Liver (tissue), 8 donors: ENCODE measurements at regions not wholly inside any gene's neighbourhood (a gene's known extent, or its start where the extent isn't known, plus 50 kb on each side); places are given as distances from the start of the nearest gene placed in this dataset.

Experiments used
- DNase-seq: peaks from one replicate; pipeline ENCODE4 v3.0.0-alpha.2; 2017; ENCODE audit warnings: low spot score
- H3K27ac ChIP-seq, 2 donors: one replicate each; pipeline ENCODE4 v1.7.0; 2013; ENCODE audit warnings: inconsistent platforms in 2 of 2, low read length in 2 of 2, control low read depth in 1 of 2, low read depth in 1 of 2, mild to moderate bottlenecking in 1 of 2
- H3K27me3 ChIP-seq, 4 donors: one replicate each; pipeline versions ENCODE4 v1.6.1 to v1.7.0; 2013; ENCODE audit warnings: low read length in 3 of 4, inconsistent platforms in 1 of 4, mild to moderate bottlenecking in 1 of 4, moderate library complexity in 1 of 4; ENCODE audit not compliant: control insufficient read depth in 4 of 4, insufficient read depth in 4 of 4
- H3K36me3 ChIP-seq, 4 donors: one replicate each; pipeline versions ENCODE4 v1.6.1 to v1.7.0; 2013; ENCODE audit warnings: low read length in 3 of 4, mild to moderate bottlenecking in 3 of 4, low read depth in 1 of 4, moderate library complexity in 1 of 4; ENCODE audit not compliant: control insufficient read depth in 4 of 4, insufficient read depth in 3 of 4
- H3K4me1 ChIP-seq, 4 donors: one replicate each; pipeline versions ENCODE4 v1.6.1 to v1.7.0; 2013; ENCODE audit warnings: low read length in 3 of 4, mild to moderate bottlenecking in 3 of 4, moderate library complexity in 1 of 4; ENCODE audit not compliant: control insufficient read depth in 4 of 4, insufficient read depth in 4 of 4
- H3K4me3 ChIP-seq, 3 donors: one replicate each; pipeline versions ENCODE4 v1.6.1 to v1.7.0; 2013; ENCODE audit warnings: low read length in 3 of 3, control low read depth in 1 of 3, low read depth in 1 of 3, mild to moderate bottlenecking in 1 of 3
- H3K9ac ChIP-seq, 2 donors: one replicate each; pipeline ENCODE4 v1.7.0; 2013; ENCODE audit warnings: low read length in 2 of 2, mild to moderate bottlenecking in 2 of 2, moderate library complexity in 2 of 2, control low read depth in 1 of 2, low read depth in 1 of 2
- H3K9me3 ChIP-seq, 4 donors: one replicate each; pipeline versions ENCODE4 v1.6.1 to v1.7.0; 2013; ENCODE audit warnings: low read length in 3 of 4; ENCODE audit not compliant: control insufficient read depth in 4 of 4
- CTCF ChIP-seq: fragments of 150-350 bp; IDR thresholded peaks from 2 replicates; pipeline ENCODE4 v1.5.1; 2017; ENCODE audit warnings: improper control_type of control experiment, low read depth, low read length; ENCODE audit not compliant: missing input control
- EGR1 ChIP-seq, 2 donors: IDR thresholded peaks; 2 replicates each; pipeline ENCODE4 v1.6.1; 2016 to 2018; ENCODE audit warnings: antibody characterized with exemption in 2 of 2, low read depth in 2 of 2
- GABPA ChIP-seq, 2 donors: IDR thresholded peaks in 1 of 2; conservative IDR thresholded peaks in 1 of 2; 2 replicates each; pipeline ENCODE4 v1.6.1; 2016; ENCODE audit warnings: antibody characterized with exemption in 2 of 2, mild to moderate bottlenecking in 1 of 2, moderate library complexity in 1 of 2
- HNF4A ChIP-seq, 2 donors: conservative IDR thresholded peaks; 2 replicates each; pipeline ENCODE4 v1.6.1; 2016; ENCODE audit warnings: antibody characterized with exemption in 2 of 2, mild to moderate bottlenecking in 2 of 2
- HNF4G ChIP-seq: IDR thresholded peaks from 2 replicates; pipeline ENCODE4 v1.6.1; 2016; ENCODE audit warnings: antibody characterized with exemption
- MAX ChIP-seq: IDR thresholded peaks from 2 replicates; pipeline ENCODE4 v1.6.1; 2016; ENCODE audit warnings: antibody characterized with exemption
- NR2F2 ChIP-seq: IDR thresholded peaks from 2 replicates; pipeline ENCODE4 v1.6.1; 2016; ENCODE audit warnings: antibody characterized with exemption
- RAD21 ChIP-seq, 2 donors: IDR thresholded peaks; 2 replicates each; pipeline ENCODE4 v1.6.1; 2016; ENCODE audit warnings: antibody characterized with exemption in 2 of 2, mild to moderate bottlenecking in 2 of 2
- RXRA ChIP-seq, 2 donors: IDR thresholded peaks; 2 replicates each; pipeline ENCODE4 v1.6.1; 2017 to 2018; ENCODE audit warnings: antibody characterized with exemption in 2 of 2, mild to moderate bottlenecking in 1 of 2
- SP1 ChIP-seq: IDR thresholded peaks from 2 replicates; pipeline ENCODE4 v1.6.1; 2018; ENCODE audit warnings: antibody characterized with exemption, mild to moderate bottlenecking
- YY1 ChIP-seq: IDR thresholded peaks from 2 replicates; pipeline ENCODE4 v1.6.1; 2016; ENCODE audit warnings: antibody characterized with exemption, mild to moderate bottlenecking
- ZBTB33 ChIP-seq: IDR thresholded peaks from 2 replicates; pipeline ENCODE4 v1.6.1; 2016; ENCODE audit warnings: antibody characterized with exemption
- WGBS: extraction: QIAGEN DNeasy Blood & Tissue Kit; methylation state at CpG from one replicate; pipeline ENCODE4 v1.1.7; 2013; 5-methylcytosine and 5-hydroxymethylcytosine counted together
- TF ChIP-seq, protein P1 (sequence below): IDR thresholded peaks from 2 replicates; pipeline ENCODE4 v1.6.1; 2016; ENCODE audit warnings: antibody characterized with exemption
- donor health status: healthy.
- donor health status: healthy.
- donor health status: healthy.
- donor health status: healthy.
- donor health status: healthy.

DNA sequence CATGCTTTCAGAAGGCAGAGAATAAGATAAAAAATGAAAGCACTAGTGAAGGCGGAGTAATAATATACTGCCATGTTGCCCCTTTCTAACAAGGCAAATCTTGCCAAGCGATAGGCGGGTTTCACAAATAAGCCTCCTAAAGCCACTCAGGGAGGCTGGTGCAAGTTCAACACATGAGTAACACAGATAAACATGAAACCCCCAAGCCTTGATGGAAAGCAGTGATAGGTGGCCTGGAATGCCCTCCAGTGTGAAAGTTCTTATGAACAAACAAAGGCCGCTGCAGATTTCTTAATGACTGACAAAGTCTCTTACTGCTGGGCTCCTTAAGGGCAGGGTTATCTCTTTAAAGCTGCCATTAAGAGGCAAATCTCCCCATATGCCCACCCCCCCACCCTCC is 154.7 kb downstream of the ZDHHC21 start:
- Histone ChIP-seq H3K36me3 (no peaks in the 10 kb centered on the region), H3K27ac (no peak overlapping the region), H3K27me3 (no peaks in the 10 kb centered on the region), H3K4me3 (no peak overlapping the region), H3K4me1 (no peaks in the 10 kb centered on the region), H3K9me3 (peaks cover 0 to 1% (median 0%) of the 10 kb centered on the region in 4 donors), H3K9ac (no peak overlapping the region)
- no peak for DNase-seq
- WGBS: 83% methylated on average over 4 of the region's 4 CpGs
- TF ChIP-seq EGR1 (IDR thresholded peaks at IDR 0.05; ENCODE audit: low read depth in 2 of 2): no peak

- no peak for TF ChIP-seq CTCF
- TF ChIP-seq HNF4A (conservative IDR thresholded peaks at IDR 0.05): no peak
- TF ChIP-seq GABPA (IDR thresholded peaks at IDR 0.05 in 1 of 2, conservative IDR thresholded peaks at IDR 0.05 in 1 of 2): no peak
- TF ChIP-seq RAD21 (IDR thresholded peaks at IDR 0.05): no peak
- no peak for TF ChIP-seq MAX
- TF ChIP-seq SP1: no peak
- no peak for TF ChIP-seq ZBTB33
- TF ChIP-seq HNF4G: no peak
- no peak for TF ChIP-seq NR2F2
- TF ChIP-seq, protein P1, sequence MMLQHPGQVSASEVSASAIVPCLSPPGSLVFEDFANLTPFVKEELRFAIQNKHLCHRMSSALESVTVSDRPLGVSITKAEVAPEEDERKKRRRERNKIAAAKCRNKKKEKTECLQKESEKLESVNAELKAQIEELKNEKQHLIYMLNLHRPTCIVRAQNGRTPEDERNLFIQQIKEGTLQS: no peak
- TF ChIP-seq RXRA (IDR thresholded peaks at IDR 0.05): no peak
- TF ChIP-seq YY1: no peak
- Histone ChIP-seq H3K27ac (no peak overlapping the region), H3K4me1 (no peaks in the 10 kb centered on the region), H3K9ac (no peak overlapping the region), H3K4me3 (no peak overlapping the region), H3K36me3 (no peaks in the 10 kb centered on the region), H3K9me3 (no peaks in the 10 kb centered on the region), H3K27me3 (peaks cover 0 to 3% (median 0%) of the 10 kb centered on the region in 4 donors)
- no peak for DNase-seq
- 57% methylated on average over 12 of the region's 12 CpGs for WGBS
These were observed 157.9 kb downstream of the ZDHHC21 start for GRCh38 chr9:14535161-14535955.
